Ascending aorta (tissue), 2 donors: ENCODE measurements at regions not wholly inside any gene's neighbourhood (a gene's known extent, or its start where the extent isn't known, plus 50 kb on each side); places are given as distances from the start of the nearest gene placed in this dataset.

Experiments
- DNase-seq, 2 donors: peaks; one replicate each; pipeline ENCODE4 v3.0.0-alpha.2; 2019; ENCODE audit warnings: low spot score in 2 of 2
- H3K27ac ChIP-seq, 2 donors: fragments of 200-600 bp; sonication (generic); one replicate each; pipeline ENCODE4 v1.5.1; 2016 to 2017; ENCODE audit warnings: mild to moderate bottlenecking in 1 of 2
- H3K27me3 ChIP-seq: fragments of 200-600 bp; sonication (generic); one replicate; pipeline ENCODE4 v1.5.1; 2017
- H3K36me3 ChIP-seq, 2 donors: fragments of 200-600 bp; sonication (generic); one replicate each; pipeline ENCODE4 v1.5.1; 2016
- H3K4me1 ChIP-seq, 2 donors: fragments of 200-600 bp; sonication (generic); one replicate each; pipeline ENCODE4 v1.5.1; 2016 to 2017; ENCODE audit warnings: mild to moderate bottlenecking in 1 of 2
- H3K4me3 ChIP-seq, 2 donors: fragments of 200-600 bp; sonication (generic); one replicate each; pipeline ENCODE4 v1.5.1; 2016 to 2017; ENCODE audit warnings: mild to moderate bottlenecking in 1 of 2
- H3K9me3 ChIP-seq, 2 donors: fragments of 200-600 bp; sonication (generic); one replicate each; pipeline ENCODE4 v1.5.1; 2016
- CTCF ChIP-seq, 3 experiments: fragments of 200-600 bp in 2 of 3; fragments of 450-650 bp in 1 of 3; sonication (generic) in 2 of 3; IDR thresholded peaks; one replicate each; pipeline ENCODE4 v1.5.1; 2016 to 2019; ENCODE audit warnings: antibody characterized with exemption in 3 of 3, mild to moderate bottlenecking in 1 of 3, moderate library complexity in 1 of 3
- intact Hi-C: fragments of 100-400 bp; cut with DNase I; formaldehyde crosslinking; loops from one replicate; pipeline ENCODE4 v1.15.1; 2023

DNA sequence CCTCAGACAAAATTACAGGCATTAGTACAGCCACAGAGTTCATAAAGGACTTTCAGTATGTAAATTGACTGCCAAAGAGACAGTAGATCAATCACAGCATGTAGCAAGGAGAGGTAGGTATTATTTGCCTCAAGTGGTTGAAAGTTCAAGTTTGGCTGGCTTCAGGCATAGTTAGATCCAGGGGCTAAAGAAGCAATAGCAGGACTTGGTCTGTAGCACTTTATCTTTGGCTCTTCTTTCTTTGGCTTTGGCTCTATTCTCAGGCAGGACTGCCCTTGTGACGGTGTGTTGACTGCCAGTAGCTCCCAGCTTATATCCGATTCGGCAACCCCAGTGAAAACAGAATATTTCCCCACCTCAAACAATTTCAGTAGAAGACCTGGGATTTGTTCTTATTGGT, 346.0 kb upstream of the TBX3 start:
- H3K27ac ChIP-seq, result no peak overlapping the region
- H3K9me3 ChIP-seq, result no peaks in the 10 kb centered on the region
- DNase-seq, result no peak
- intact Hi-C loops, result no loop called here
- H3K4me3 ChIP-seq, result no peak overlapping the region
- no peaks in the 10 kb centered on the region for H3K4me1 ChIP-seq
- no peak for TF ChIP-seq CTCF (IDR thresholded peaks at IDR 0.05)
- no peaks in the 10 kb centered on the region for H3K36me3 ChIP-seq
- H3K27me3 ChIP-seq, result no peaks in the 10 kb centered on the region

- DNase-seq, result no peak
- H3K36me3 ChIP-seq, result no peaks in the 10 kb centered on the region
- intact Hi-C loops, result no loop called here
- no peak overlapping the region for H3K27ac ChIP-seq
- no peaks in the 10 kb centered on the region for H3K9me3 ChIP-seq
- H3K27me3 ChIP-seq, result no peaks in the 10 kb centered on the region
- TF ChIP-seq CTCF (IDR thresholded peaks at IDR 0.05), result no peak
- no peak overlapping the region for H3K4me3 ChIP-seq
- H3K4me1 ChIP-seq, result no peaks in the 10 kb centered on the region
These were observed 340.6 kb upstream of the TBX3 start for GRCh38 chr12:115024531-115024930.

- Histone ChIP-seq H3K9me3 (no peaks in the 10 kb centered on the region), H3K27me3 (no peaks in the 10 kb centered on the region), H3K4me3 (no peak overlapping the region), H3K27ac (no peak overlapping the region), H3K36me3 (no peaks in the 10 kb centered on the region), H3K4me1 (no peaks in the 10 kb centered on the region)
- DNase-seq, result no peak
- intact Hi-C loops, result no loop called here
- TF ChIP-seq CTCF (IDR thresholded peaks at IDR 0.05), result no peak
These were observed 339.6 kb upstream of the TBX3 start for GRCh38 chr12:115023279-115024265.

DNA sequence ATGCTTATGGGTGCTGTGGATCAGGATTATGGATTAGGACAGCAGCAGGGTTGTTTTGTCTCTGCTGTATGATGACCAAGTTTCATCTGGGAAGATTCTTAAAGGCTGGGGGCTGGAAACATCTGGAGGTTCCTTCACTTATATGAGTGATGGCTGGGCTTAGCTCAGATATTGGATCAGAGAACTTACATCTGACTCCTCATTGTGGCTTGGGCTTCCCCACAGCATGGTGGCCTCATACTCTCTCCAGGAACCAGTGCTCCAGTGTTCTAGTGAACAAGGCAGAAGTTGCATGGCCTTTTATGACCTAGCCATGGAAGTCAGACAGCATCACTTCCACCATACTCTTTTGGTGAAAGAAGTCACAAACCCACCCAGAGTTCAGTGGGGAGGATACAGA, 336.1 kb upstream of the TBX3 start:
- Histone ChIP-seq H3K27me3 (no peaks in the 10 kb centered on the region), H3K27ac (no peak overlapping the region), H3K4me3 (no peak overlapping the region), H3K36me3 (no peaks in the 10 kb centered on the region), H3K4me1 (no peaks in the 10 kb centered on the region), H3K9me3 (no peaks in the 10 kb centered on the region)
- intact Hi-C loops, result no loop called here
- no peak for DNase-seq
- no peak for TF ChIP-seq CTCF (IDR thresholded peaks at IDR 0.05)

GRCh38 chr12:115017346-115017745, 333.4 kb upstream of the TBX3 start:
- TF ChIP-seq CTCF (IDR thresholded peaks at IDR 0.05), result no peak

More at GRCh38 chr12:115017346-115017745, 333.4 kb upstream of the TBX3 start:
- H3K4me3 ChIP-seq, result no peak overlapping the region
- H3K27ac ChIP-seq, result no peak overlapping the region
- H3K4me1 ChIP-seq, result no peaks in the 10 kb centered on the region
- no peaks in the 10 kb centered on the region for H3K27me3 ChIP-seq
- H3K9me3 ChIP-seq, result no peaks in the 10 kb centered on the region
- DNase-seq, result no peak
- H3K36me3 ChIP-seq, result no peaks in the 10 kb centered on the region
- intact Hi-C loops, result no loop called here
